ENCODE measurements at regions not wholly inside any gene's neighbourhood (a gene's known extent, or its start where the extent isn't known, plus 50 kb on each side); places are given as distances from the start of the nearest gene placed in this dataset.

DNA sequence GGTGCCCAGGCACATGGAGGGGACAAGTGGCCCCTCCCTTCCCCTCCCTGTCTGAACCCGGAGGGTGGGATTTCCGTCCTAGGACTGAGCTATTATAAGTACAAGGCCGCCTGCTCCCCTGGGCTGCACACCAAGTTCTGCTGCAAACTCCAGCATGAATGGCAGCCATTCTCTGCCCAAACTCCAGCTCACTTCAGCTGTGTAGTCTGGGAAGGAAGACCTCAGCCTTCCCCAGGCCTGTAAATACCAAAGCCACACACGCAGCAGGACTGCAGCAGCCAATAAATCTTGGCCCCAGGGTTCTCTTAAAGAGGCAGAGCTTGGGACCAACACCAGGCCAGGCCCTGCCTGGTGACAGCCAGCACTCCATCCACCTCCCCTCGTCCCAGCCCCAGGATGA lies 291.3 kb upstream of the ZMIZ1 start:
- Histone ChIP-seq H3K9me3 (ENCODE audit: severe bottlenecking) (no peaks in the 10 kb centered on the region), H3K36me3 (ENCODE audit: low read depth) (no peaks in the 10 kb centered on the region), H3K4me1 (ENCODE audit: insufficient read depth, poor library complexity, severe bottlenecking) (no peaks in the 10 kb centered on the region), H3K27me3 (ENCODE audit: insufficient read depth, poor library complexity, severe bottlenecking) (no peaks in the 10 kb centered on the region), H3K27ac (ENCODE audit: poor library complexity, severe bottlenecking) (no peak overlapping the region), H3K4me3 (ENCODE audit: severe bottlenecking) (no peak overlapping the region)
- peak; percentile 9 for DNase-seq (ENCODE audit: low spot score)
- no peak for ATAC-seq (ENCODE audit: low read depth)
- TF ChIP-seq, protein P1, sequence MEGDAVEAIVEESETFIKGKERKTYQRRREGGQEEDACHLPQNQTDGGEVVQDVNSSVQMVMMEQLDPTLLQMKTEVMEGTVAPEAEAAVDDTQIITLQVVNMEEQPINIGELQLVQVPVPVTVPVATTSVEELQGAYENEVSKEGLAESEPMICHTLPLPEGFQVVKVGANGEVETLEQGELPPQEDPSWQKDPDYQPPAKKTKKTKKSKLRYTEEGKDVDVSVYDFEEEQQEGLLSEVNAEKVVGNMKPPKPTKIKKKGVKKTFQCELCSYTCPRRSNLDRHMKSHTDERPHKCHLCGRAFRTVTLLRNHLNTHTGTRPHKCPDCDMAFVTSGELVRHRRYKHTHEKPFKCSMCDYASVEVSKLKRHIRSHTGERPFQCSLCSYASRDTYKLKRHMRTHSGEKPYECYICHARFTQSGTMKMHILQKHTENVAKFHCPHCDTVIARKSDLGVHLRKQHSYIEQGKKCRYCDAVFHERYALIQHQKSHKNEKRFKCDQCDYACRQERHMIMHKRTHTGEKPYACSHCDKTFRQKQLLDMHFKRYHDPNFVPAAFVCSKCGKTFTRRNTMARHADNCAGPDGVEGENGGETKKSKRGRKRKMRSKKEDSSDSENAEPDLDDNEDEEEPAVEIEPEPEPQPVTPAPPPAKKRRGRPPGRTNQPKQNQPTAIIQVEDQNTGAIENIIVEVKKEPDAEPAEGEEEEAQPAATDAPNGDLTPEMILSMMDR (IDR thresholded peaks at IDR 0.05; ENCODE audit: poor library complexity, severe bottlenecking): no peak

DNA sequence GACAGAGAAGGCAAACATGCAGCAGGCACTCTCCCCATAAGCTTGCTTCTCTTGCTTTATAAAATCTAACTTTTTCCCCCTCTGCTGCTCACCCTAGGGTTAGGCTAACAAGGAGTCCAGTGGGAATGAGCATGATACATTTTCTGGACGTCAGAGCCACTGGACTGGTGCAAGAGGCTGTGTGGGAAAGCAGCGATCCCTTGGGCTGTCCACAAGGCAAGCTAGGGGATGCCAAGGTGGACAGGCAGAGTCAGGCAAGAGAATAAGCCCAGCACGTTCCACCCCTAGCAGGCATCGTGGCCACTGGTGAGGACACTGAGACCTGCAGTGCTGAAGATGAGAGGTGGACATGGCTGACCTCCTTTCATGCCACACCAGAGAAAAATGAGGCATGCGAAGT lies 290.9 kb upstream of the ZMIZ1 start:
- ATAC-seq (ENCODE audit: low read depth) (no peak), DNase-seq (ENCODE audit: low spot score) (peak; percentile 10)
- H3K27me3 ChIP-seq (ENCODE audit: insufficient read depth, poor library complexity, severe bottlenecking): no peaks in the 10 kb centered on the region
- no peak overlapping the region for H3K27ac ChIP-seq (ENCODE audit: poor library complexity, severe bottlenecking)
- no peaks in the 10 kb centered on the region for H3K4me1 ChIP-seq (ENCODE audit: insufficient read depth, poor library complexity, severe bottlenecking)
- H3K9me3 ChIP-seq (ENCODE audit: severe bottlenecking): no peaks in the 10 kb centered on the region
- H3K36me3 ChIP-seq (ENCODE audit: low read depth): no peaks in the 10 kb centered on the region
- TF ChIP-seq, protein P1 (IDR thresholded peaks at IDR 0.05; ENCODE audit: poor library complexity, severe bottlenecking): no peak
- no peak overlapping the region for H3K4me3 ChIP-seq (ENCODE audit: severe bottlenecking)

DNA sequence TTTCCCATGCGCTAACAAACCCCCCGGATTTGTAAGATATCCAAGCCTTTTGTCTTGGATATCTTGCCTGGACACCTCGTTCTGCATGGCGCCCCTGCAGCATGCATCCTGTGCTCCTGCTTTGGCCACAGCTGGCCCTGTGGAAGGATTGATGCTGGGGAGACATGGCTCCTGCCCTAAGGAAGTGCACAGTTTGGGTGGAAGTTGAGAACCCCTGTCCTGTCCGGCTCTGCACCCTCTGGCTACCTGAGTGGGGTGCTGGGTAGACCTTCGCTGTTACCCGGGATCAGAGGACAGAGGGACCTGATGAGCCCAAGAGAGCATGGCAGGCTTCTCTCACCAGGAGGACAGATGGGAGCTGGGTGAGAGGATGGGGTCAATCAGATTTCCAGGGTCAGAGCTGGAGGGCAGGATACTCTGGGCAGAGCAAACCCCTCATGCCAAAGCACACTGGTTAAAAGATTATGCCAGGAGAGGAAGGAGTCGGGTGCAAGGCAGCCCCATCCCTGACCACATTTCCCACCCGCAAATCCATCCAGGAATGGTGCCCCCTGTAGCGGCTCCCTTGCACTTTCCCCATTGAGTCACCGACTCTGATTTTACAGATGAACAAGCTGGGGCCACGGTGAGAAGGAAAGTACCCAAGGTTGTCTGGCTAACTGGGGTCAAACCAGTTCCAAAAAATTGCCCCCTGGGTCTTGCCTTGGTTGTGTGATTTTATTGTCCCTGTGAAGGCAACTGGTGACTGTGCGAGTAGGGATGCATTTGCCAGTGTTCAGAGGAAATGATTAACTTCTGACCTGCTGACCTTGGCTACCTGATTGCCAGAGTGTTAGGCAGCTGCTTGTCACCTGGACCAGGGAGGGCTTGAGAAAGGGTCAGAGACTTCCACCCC lies 290.1 kb upstream of the ZMIZ1 start:
- ATAC-seq (ENCODE audit: low read depth) (no peak), DNase-seq (ENCODE audit: low spot score) (peak; percentile 24)
- no peaks in the 10 kb centered on the region for H3K9me3 ChIP-seq (ENCODE audit: severe bottlenecking)
- no peak overlapping the region for H3K27ac ChIP-seq (ENCODE audit: poor library complexity, severe bottlenecking)
- no peaks in the 10 kb centered on the region for H3K27me3 ChIP-seq (ENCODE audit: insufficient read depth, poor library complexity, severe bottlenecking)
- H3K4me1 ChIP-seq (ENCODE audit: insufficient read depth, poor library complexity, severe bottlenecking): no peaks in the 10 kb centered on the region
- H3K4me3 ChIP-seq (ENCODE audit: severe bottlenecking): no peak overlapping the region
- H3K36me3 ChIP-seq (ENCODE audit: low read depth): no peaks in the 10 kb centered on the region
- TF ChIP-seq, protein P1 (IDR thresholded peaks at IDR 0.05; ENCODE audit: poor library complexity, severe bottlenecking): no peak

DNA sequence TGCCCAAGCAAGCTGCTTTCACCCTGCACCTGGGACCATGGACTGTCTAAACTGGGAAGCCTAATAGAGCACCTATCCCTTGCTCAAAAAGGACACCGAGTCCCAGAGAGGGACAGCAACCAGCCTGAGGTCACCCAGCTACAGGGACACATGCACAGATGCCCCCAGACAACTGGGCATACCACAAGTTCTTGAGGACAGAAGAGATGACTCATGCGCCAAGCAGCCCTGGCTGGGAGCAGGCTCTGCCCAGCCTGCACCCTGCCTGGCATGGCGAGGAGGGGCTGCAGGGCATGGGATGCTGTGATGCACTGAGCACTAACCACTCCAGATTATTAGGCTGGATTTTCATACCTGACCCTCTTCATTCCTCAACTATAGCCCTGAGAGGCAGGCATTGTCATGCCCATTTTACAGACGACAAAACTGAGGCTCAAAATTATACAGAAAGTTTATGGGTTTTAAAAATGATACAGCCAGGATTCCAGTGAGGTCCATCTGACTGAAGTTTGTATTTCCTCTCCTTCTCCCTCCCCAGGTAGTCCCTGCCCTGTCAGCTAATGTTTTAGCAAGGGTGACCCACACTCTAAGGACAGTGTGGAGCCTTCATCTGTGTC lies 289.3 kb upstream of the ZMIZ1 start:
- H3K27ac ChIP-seq (ENCODE audit: poor library complexity, severe bottlenecking): no peak overlapping the region
- ATAC-seq (ENCODE audit: low read depth): peak; percentile 55; the same call in 1 of the 3 replicates

More for the DNA sequence above, 289.3 kb upstream of the ZMIZ1 start:
- H3K36me3 ChIP-seq (ENCODE audit: low read depth): no peaks in the 10 kb centered on the region
- DNase-seq (ENCODE audit: low spot score): peak; percentile 19
- H3K9me3 ChIP-seq (ENCODE audit: severe bottlenecking): no peaks in the 10 kb centered on the region
- TF ChIP-seq, protein P1 (IDR thresholded peaks at IDR 0.05; ENCODE audit: poor library complexity, severe bottlenecking): no peak
- no peaks in the 10 kb centered on the region for H3K27me3 ChIP-seq (ENCODE audit: insufficient read depth, poor library complexity, severe bottlenecking)
- H3K4me1 ChIP-seq (ENCODE audit: insufficient read depth, poor library complexity, severe bottlenecking): no peaks in the 10 kb centered on the region
- no peak overlapping the region for H3K4me3 ChIP-seq (ENCODE audit: severe bottlenecking)
